ENCODE measurements at regions not wholly inside any gene's neighbourhood (a gene's known extent, or its start where the extent isn't known, plus 50 kb on each side); places are given as distances from the start of the nearest gene placed in this dataset.
"Not testable (repeated sequence)": the region's sequence is repeated elsewhere in the genome, so short reads cannot be mapped to it uniquely, and the experiment has no call there.

- not testable (repeated sequence) for DNase-seq (ENCODE audit: low spot score)
Measured at GRCh38 chr2:166743482-166743881, 144.8 kb upstream of the XIRP2 start.

- DNase-seq (ENCODE audit: low spot score) = no peak
Measured at GRCh38 chr2:166727095-166727494, 161.2 kb upstream of the XIRP2 start.

GRCh38 chr2:166725927-166726924 is 162.1 kb upstream of the XIRP2 start:
- DNase-seq (ENCODE audit: low spot score) = no peak

- no peak for DNase-seq (ENCODE audit: low spot score)
Measured at GRCh38 chr2:166716968-166717367, 171.3 kb upstream of the XIRP2 start.

- no peak for DNase-seq (ENCODE audit: low spot score)
Measured at GRCh38 chr2:166700079-166700478, 188.2 kb upstream of the XIRP2 start.

GRCh38 chr2:166695154-166695553 is 193.1 kb upstream of the XIRP2 start:
- DNase-seq (ENCODE audit: low spot score) = no peak

GRCh38 chr2:166686057-166686456 is 192.0 kb upstream of the SCN7A start:
- DNase-seq (ENCODE audit: low spot score) = not testable (repeated sequence)

- no peak for DNase-seq (ENCODE audit: low spot score)
Measured at GRCh38 chr2:166677996-166678395, 183.9 kb upstream of the SCN7A start.

- no peak for DNase-seq (ENCODE audit: low spot score)
Measured at GRCh38 chr2:166676716-166677115, 182.7 kb upstream of the SCN7A start.

- no peak for DNase-seq (ENCODE audit: low spot score)
Measured at GRCh38 chr2:166675553-166675952, 181.5 kb upstream of the SCN7A start.

- no peak for DNase-seq (ENCODE audit: low spot score)
Measured at GRCh38 chr2:166673986-166674385, 179.9 kb upstream of the SCN7A start.

GRCh38 chr2:166671801-166672200 is 177.8 kb upstream of the SCN7A start:
- no peak for DNase-seq (ENCODE audit: low spot score)

GRCh38 chr2:166671235-166671634 is 177.2 kb upstream of the SCN7A start:
- no peak for DNase-seq (ENCODE audit: low spot score)

- no peak for DNase-seq (ENCODE audit: low spot score)
Measured at GRCh38 chr2:166665991-166666940, 172.2 kb upstream of the SCN7A start.

- DNase-seq (ENCODE audit: low spot score) = no peak
Measured at GRCh38 chr2:166661824-166662223, 167.8 kb upstream of the SCN7A start.

- no peak for DNase-seq (ENCODE audit: low spot score)
Measured at GRCh38 chr2:166661391-166661790, 167.3 kb upstream of the SCN7A start.

- no peak for DNase-seq (ENCODE audit: low spot score)
Measured at GRCh38 chr2:166658901-166659300, 164.9 kb upstream of the SCN7A start.

- no peak for DNase-seq (ENCODE audit: low spot score)
Measured at GRCh38 chr2:166653185-166653813, 159.2 kb upstream of the SCN7A start.

- DNase-seq (ENCODE audit: low spot score) = no peak
Measured at GRCh38 chr2:166651991-166652390, 157.9 kb upstream of the SCN7A start.

- DNase-seq (ENCODE audit: low spot score) = peak; percentile 23
Measured at GRCh38 chr2:166651080-166651675, 157.1 kb upstream of the SCN7A start.

- no peak for DNase-seq (ENCODE audit: low spot score)
Measured at GRCh38 chr2:166647935-166648334, 153.9 kb upstream of the SCN7A start.

- no peak for DNase-seq (ENCODE audit: low spot score)
Measured at GRCh38 chr2:166643980-166644379, 149.9 kb upstream of the SCN7A start.
